Stomach (tissue), 4 donors: ENCODE measurements at regions not wholly inside any gene's neighbourhood (a gene's known extent, or its start where the extent isn't known, plus 50 kb on each side); places are given as distances from the start of the nearest gene placed in this dataset.

Experiments used
- EP300 ChIP-seq: sonication (generic); formaldehyde crosslinking; IDR thresholded peaks from one replicate; pipeline ENCODE4 v1.6.1; 2017; ENCODE audit warnings: antibody characterized with exemption
- POLR2A ChIP-seq, 4 donors: fragments of 450-650 bp; IDR thresholded peaks; one replicate each; pipeline ENCODE4 v1.6.1; 2016; ENCODE audit warnings: antibody characterized with exemption in 4 of 4, control low read depth in 2 of 4, mild to moderate bottlenecking in 1 of 4, moderate library complexity in 1 of 4
- POLR2AphosphoS5 ChIP-seq, 3 donors: sonication (generic); formaldehyde crosslinking; IDR thresholded peaks; one replicate each; pipeline ENCODE4 v1.6.1; 2016; ENCODE audit warnings: antibody characterized with exemption in 3 of 3
- TF ChIP-seq, protein P1 (sequence below), 7 experiments: fragments of 450-650 bp in 4 of 7; fragments of 200-600 bp in 3 of 7; sonication (generic) in 3 of 7; IDR thresholded peaks; one replicate each; pipeline ENCODE4 v1.5.1; 2016 to 2019; ENCODE audit warnings: antibody characterized with exemption in 7 of 7, control low read depth in 2 of 7, mild to moderate bottlenecking in 1 of 7

DNA sequence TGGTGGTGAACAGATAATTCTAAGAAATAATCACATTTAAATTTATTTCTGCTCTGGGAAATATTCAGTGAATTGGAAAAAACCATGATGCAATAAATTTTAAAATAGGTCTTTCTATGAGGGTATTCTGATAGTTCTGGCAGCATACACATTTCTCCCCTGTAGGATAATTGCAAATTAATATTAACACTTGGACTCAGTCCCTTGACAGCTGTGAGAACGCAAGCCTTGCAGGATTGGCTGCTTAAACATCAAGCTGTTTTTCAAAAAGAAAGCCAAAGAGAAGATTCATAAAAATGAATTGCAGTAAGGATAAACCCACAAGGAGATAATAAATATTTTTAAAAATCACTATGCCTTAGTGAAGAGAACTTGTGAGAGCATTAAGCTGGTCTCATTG, 180.0 kb downstream of the MTRR start:
- TF ChIP-seq, protein P1, sequence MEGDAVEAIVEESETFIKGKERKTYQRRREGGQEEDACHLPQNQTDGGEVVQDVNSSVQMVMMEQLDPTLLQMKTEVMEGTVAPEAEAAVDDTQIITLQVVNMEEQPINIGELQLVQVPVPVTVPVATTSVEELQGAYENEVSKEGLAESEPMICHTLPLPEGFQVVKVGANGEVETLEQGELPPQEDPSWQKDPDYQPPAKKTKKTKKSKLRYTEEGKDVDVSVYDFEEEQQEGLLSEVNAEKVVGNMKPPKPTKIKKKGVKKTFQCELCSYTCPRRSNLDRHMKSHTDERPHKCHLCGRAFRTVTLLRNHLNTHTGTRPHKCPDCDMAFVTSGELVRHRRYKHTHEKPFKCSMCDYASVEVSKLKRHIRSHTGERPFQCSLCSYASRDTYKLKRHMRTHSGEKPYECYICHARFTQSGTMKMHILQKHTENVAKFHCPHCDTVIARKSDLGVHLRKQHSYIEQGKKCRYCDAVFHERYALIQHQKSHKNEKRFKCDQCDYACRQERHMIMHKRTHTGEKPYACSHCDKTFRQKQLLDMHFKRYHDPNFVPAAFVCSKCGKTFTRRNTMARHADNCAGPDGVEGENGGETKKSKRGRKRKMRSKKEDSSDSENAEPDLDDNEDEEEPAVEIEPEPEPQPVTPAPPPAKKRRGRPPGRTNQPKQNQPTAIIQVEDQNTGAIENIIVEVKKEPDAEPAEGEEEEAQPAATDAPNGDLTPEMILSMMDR (IDR thresholded peaks at IDR 0.05) = no peak
- TF ChIP-seq POLR2A (IDR thresholded peaks at IDR 0.05) (no peak), POLR2AphosphoS5 (IDR thresholded peaks at IDR 0.05) (no peak), EP300 (no peak)
